Neural cell (in vitro differentiated cells): ENCODE measurements at regions not wholly inside any gene's neighbourhood (a gene's known extent, or its start where the extent isn't known, plus 50 kb on each side); places are given as distances from the start of the nearest gene placed in this dataset.

Source experiments
- H2AFZ ChIP-seq: fragments of 200-600, 300-800 bp; sonication (generic), shearing (Covaris generic); 2 replicates; pipeline ENCODE4 v1.6.0; 2014; ENCODE audit warnings: low read depth, mild to moderate bottlenecking, antibody characterized with exemption, low read length, moderate library complexity
- H3F3A ChIP-seq: fragments of 200-600 bp; shearing (Covaris generic); 2 replicates; pipeline ENCODE4 v1.6.1; 2016; ENCODE audit warnings: mild to moderate bottlenecking, moderate library complexity, mixed read lengths, antibody characterized with exemption, low read length; ENCODE audit not compliant: insufficient read depth, poor library complexity, severe bottlenecking
- H3K27ac ChIP-seq: fragments of 200-600, 300-800 bp; sonication (generic), shearing (Covaris generic); 2 replicates; pipeline ENCODE4 v1.5.1; 2014; ENCODE audit warnings: mild to moderate bottlenecking, low read length, moderate library complexity
- H3K27me3 ChIP-seq: fragments of 300-800, 200-600 bp; sonication (generic), shearing (Covaris generic); 2 replicates; pipeline ENCODE4 v1.6.0; 2014; ENCODE audit warnings: mild to moderate bottlenecking, low read depth, low read length, moderate library complexity; ENCODE audit not compliant: insufficient read depth
- H3K36me3 ChIP-seq: fragments of 300-800, 200-600 bp; sonication (generic), shearing (Covaris generic); 2 replicates; pipeline ENCODE4 v1.5.1; 2014; ENCODE audit warnings: mild to moderate bottlenecking, antibody characterized with exemption, low read length, moderate library complexity; ENCODE audit not compliant: insufficient read depth
- H3K4me2 ChIP-seq: fragments of 300-800, 200-600 bp; sonication (generic), shearing (Covaris generic); 2 replicates; pipeline ENCODE4 v1.6.0; 2014; ENCODE audit warnings: mild to moderate bottlenecking, low read length
- H3K4me3 ChIP-seq: fragments of 300-800, 200-600 bp; sonication (generic), shearing (Covaris generic); 2 replicates; pipeline ENCODE4 v1.5.1; 2014; ENCODE audit warnings: mild to moderate bottlenecking, low read length, moderate library complexity
- H3K79me2 ChIP-seq: fragments of 200-600 bp; shearing (Covaris generic); replicated peaks from 2 replicates; pipeline ENCODE4 v1.6.0; 2014; ENCODE audit warnings: mild to moderate bottlenecking, low read length, moderate library complexity; ENCODE audit not compliant: insufficient read depth
- H3K9ac ChIP-seq: fragments of 300-800, 200-600 bp; sonication (generic), shearing (Covaris generic); 2 replicates; pipeline ENCODE4 v1.6.1; 2016; ENCODE audit warnings: mild to moderate bottlenecking, low read length, mixed read lengths
- H3K9me2 ChIP-seq: fragments of 200-600 bp; shearing (Covaris generic); 2 replicates; pipeline ENCODE4 v1.6.1; 2016; ENCODE audit warnings: mild to moderate bottlenecking, low read length, mixed read lengths; ENCODE audit not compliant: insufficient read depth
- H3K9me3 ChIP-seq: fragments of 200-600, 300-800 bp; sonication (generic), shearing (Covaris generic); 2 replicates; pipeline ENCODE4 v1.6.1; 2016; ENCODE audit warnings: mild to moderate bottlenecking, mixed run types, low read length, moderate library complexity, mixed read lengths
- H4K20me1 ChIP-seq: fragments of 200-600 bp; shearing (Covaris generic); 2 replicates; pipeline ENCODE4 v1.6.1; 2016; ENCODE audit warnings: mild to moderate bottlenecking, mixed run types; ENCODE audit not compliant: insufficient read depth
- EP300 ChIP-seq: fragments of 450-650 bp; conservative IDR thresholded peaks from 2 replicates; pipeline ENCODE4 v1.6.1; 2014; ENCODE audit warnings: antibody characterized with exemption, mild to moderate bottlenecking, moderate library complexity; ENCODE audit not compliant: poor library complexity, severe bottlenecking
- EZH2 ChIP-seq: fragments of 200-600, 300-800 bp; shearing (Covaris generic), sonication (generic); IDR thresholded peaks from 2 replicates; pipeline ENCODE4 v1.6.1; 2014; ENCODE audit warnings: antibody characterized with exemption, low read length, borderline replicate concordance, mild to moderate bottlenecking; ENCODE audit not compliant: insufficient read depth, poor library complexity, severe bottlenecking
- MXI1 ChIP-seq: fragments of 450-650 bp; conservative IDR thresholded peaks from 2 replicates; pipeline ENCODE4 v1.6.1; 2014; ENCODE audit warnings: antibody characterized with exemption, mild to moderate bottlenecking; ENCODE audit not compliant: poor library complexity, severe bottlenecking
- POLR2AphosphoS5 ChIP-seq: IDR thresholded peaks from 2 replicates; pipeline ENCODE4 v1.6.1; 2012
- RAD21 ChIP-seq: fragments of 450-650 bp; conservative IDR thresholded peaks from 2 replicates; pipeline ENCODE4 v1.6.1; 2014; ENCODE audit warnings: antibody characterized with exemption, mild to moderate bottlenecking, moderate library complexity
- SMC3 ChIP-seq: fragments of 450-650 bp; conservative IDR thresholded peaks from 2 replicates; pipeline ENCODE4 v1.6.1; 2014; ENCODE audit warnings: antibody characterized with exemption, mild to moderate bottlenecking, moderate library complexity; ENCODE audit not compliant: poor library complexity
- TAF1 ChIP-seq: IDR thresholded peaks from 2 replicates; pipeline ENCODE4 v1.6.1; 2012; ENCODE audit warnings: low read depth
- TF ChIP-seq, protein P1 (sequence below): IDR thresholded peaks from 2 replicates; pipeline ENCODE4 v1.6.1; 2012; ENCODE audit warnings: borderline replicate concordance
- TF ChIP-seq, protein P2 (sequence below): fragments of 450-650 bp; IDR thresholded peaks from 2 replicates; pipeline ENCODE4 v1.5.1; 2014; ENCODE audit warnings: antibody characterized with exemption, mild to moderate bottlenecking, moderate library complexity; ENCODE audit not compliant: poor library complexity, severe bottlenecking

DNA sequence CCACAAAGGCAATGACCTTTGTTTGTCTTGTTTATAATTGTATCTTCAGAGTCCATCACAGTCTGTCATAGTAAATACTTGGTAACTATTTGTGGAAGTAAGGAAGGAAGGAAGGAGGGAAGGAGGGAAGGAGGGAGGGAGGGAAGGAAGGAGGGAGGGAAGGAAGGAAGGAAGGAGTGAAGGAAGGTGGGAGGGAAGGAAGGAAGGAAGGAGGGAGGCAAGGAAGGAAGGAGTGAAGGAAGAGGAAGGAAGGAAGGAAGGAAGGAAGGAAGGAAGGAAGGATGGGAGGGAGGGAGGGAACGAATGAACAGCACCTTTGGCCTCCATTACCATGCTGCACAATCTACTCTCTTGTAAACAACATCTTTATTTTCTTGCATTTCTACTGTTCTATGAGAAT is 559.5 kb upstream of the PKN2 start:
- no peak overlapping the region for H2AFZ ChIP-seq
- H3K9me3 ChIP-seq = no peaks in the 10 kb centered on the region

DNA sequence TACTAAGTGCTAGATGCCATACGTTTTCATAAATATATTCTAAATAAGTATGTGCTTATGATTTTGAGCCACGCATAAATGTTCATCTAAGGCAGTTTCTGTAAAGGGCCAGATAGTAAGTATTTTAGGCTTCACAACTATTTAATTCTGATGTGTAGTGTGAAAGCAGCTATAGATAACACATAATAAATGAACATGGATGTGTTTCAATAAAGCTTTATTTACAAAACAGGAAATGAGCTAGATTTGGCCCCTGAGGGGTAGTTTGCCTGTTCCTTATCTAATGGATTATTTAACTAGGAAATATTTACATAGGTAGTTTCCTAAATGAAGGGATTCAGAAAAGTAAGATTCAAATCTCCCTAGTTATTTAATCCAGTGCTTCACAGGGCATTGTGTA is 557.6 kb upstream of the PKN2 start:
- no peaks in the 10 kb centered on the region for H4K20me1 ChIP-seq
- TF ChIP-seq RAD21 (no peak), EZH2 (no peak), SMC3 (no peak)
- TF ChIP-seq, protein P1, sequence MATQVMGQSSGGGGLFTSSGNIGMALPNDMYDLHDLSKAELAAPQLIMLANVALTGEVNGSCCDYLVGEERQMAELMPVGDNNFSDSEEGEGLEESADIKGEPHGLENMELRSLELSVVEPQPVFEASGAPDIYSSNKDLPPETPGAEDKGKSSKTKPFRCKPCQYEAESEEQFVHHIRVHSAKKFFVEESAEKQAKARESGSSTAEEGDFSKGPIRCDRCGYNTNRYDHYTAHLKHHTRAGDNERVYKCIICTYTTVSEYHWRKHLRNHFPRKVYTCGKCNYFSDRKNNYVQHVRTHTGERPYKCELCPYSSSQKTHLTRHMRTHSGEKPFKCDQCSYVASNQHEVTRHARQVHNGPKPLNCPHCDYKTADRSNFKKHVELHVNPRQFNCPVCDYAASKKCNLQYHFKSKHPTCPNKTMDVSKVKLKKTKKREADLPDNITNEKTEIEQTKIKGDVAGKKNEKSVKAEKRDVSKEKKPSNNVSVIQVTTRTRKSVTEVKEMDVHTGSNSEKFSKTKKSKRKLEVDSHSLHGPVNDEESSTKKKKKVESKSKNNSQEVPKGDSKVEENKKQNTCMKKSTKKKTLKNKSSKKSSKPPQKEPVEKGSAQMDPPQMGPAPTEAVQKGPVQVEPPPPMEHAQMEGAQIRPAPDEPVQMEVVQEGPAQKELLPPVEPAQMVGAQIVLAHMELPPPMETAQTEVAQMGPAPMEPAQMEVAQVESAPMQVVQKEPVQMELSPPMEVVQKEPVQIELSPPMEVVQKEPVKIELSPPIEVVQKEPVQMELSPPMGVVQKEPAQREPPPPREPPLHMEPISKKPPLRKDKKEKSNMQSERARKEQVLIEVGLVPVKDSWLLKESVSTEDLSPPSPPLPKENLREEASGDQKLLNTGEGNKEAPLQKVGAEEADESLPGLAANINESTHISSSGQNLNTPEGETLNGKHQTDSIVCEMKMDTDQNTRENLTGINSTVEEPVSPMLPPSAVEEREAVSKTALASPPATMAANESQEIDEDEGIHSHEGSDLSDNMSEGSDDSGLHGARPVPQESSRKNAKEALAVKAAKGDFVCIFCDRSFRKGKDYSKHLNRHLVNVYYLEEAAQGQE = no peak
- no peaks in the 10 kb centered on the region for H3K36me3 ChIP-seq
- no peak overlapping the region for H3K9ac ChIP-seq
- no peaks in the 10 kb centered on the region for H3K27me3 ChIP-seq
- H3F3A ChIP-seq = no peaks in the 10 kb centered on the region
- H2AFZ ChIP-seq = no peak overlapping the region
- H3K9me3 ChIP-seq = no peaks in the 10 kb centered on the region
- H3K9me2 ChIP-seq = no peaks in the 10 kb centered on the region
- no peak overlapping the region for H3K4me2 ChIP-seq
- H3K4me3 ChIP-seq = no peak overlapping the region
- no peaks in the 10 kb centered on the region for H3K79me2 ChIP-seq
- H3K27ac ChIP-seq = no peak overlapping the region

More for the DNA sequence above, 559.5 kb upstream of the PKN2 start:
- Histone ChIP-seq H3K27me3 (no peaks in the 10 kb centered on the region), H3K36me3 (no peaks in the 10 kb centered on the region), H3K4me2 (no peak overlapping the region), H4K20me1 (no peaks in the 10 kb centered on the region), H3F3A (no peaks in the 10 kb centered on the region), H3K27ac (no peak overlapping the region), H3K79me2 (no peaks in the 10 kb centered on the region), H3K9me2 (no peaks in the 10 kb centered on the region), H3K9ac (no peak overlapping the region), H3K4me3 (no peak overlapping the region)
- TF ChIP-seq EZH2 (no peak), POLR2AphosphoS5 (no peak), MXI1 (no peak), EP300 (no peak), SMC3 (no peak), RAD21 (no peak)
- TF ChIP-seq, protein P1 = no peak

DNA sequence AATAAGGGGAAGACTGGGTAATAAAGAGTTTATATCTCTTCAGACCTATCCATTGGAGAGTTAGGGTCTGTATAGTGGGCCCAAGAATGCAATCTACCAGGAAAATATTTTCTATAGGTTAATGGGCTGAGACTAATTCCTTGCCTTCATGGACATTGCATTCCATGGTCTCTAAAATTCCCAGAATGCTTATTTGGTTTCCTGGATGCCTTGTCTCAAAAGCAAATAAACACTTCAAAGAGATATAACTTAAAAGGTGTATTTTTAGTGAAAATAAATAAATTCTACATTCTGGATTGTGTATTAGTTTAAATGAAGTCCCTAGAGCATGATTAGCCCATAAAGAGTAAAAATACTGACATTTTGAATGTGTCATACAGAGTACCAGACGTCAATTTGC is 550.1 kb upstream of the PKN2 start:
- no peak overlapping the region for H3K4me3 ChIP-seq
- H3K36me3 ChIP-seq = no peaks in the 10 kb centered on the region
- TF ChIP-seq, protein P2, sequence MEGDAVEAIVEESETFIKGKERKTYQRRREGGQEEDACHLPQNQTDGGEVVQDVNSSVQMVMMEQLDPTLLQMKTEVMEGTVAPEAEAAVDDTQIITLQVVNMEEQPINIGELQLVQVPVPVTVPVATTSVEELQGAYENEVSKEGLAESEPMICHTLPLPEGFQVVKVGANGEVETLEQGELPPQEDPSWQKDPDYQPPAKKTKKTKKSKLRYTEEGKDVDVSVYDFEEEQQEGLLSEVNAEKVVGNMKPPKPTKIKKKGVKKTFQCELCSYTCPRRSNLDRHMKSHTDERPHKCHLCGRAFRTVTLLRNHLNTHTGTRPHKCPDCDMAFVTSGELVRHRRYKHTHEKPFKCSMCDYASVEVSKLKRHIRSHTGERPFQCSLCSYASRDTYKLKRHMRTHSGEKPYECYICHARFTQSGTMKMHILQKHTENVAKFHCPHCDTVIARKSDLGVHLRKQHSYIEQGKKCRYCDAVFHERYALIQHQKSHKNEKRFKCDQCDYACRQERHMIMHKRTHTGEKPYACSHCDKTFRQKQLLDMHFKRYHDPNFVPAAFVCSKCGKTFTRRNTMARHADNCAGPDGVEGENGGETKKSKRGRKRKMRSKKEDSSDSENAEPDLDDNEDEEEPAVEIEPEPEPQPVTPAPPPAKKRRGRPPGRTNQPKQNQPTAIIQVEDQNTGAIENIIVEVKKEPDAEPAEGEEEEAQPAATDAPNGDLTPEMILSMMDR = no peak
- no peak for TF ChIP-seq EP300
- no peak for TF ChIP-seq EZH2
- TF ChIP-seq POLR2AphosphoS5 = no peak
- TF ChIP-seq MXI1 = no peak
- TF ChIP-seq SMC3 = no peak
- no peak for TF ChIP-seq RAD21
- TF ChIP-seq TAF1 = no peak
- TF ChIP-seq, protein P1 = no peak

More for the DNA sequence above, 550.1 kb upstream of the PKN2 start:
- Histone ChIP-seq H4K20me1 (no peaks in the 10 kb centered on the region), H3K27ac (no peak overlapping the region), H3K9me2 (no peaks in the 10 kb centered on the region), H3K9me3 (no peaks in the 10 kb centered on the region), H3K4me2 (no peak overlapping the region), H3K79me2 (no peaks in the 10 kb centered on the region), H3K27me3 (no peaks in the 10 kb centered on the region), H2AFZ (no peak overlapping the region), H3F3A (no peaks in the 10 kb centered on the region), H3K9ac (no peak overlapping the region)
